ENCODE measurements at regions not wholly inside any gene's neighbourhood (a gene's known extent, or its start where the extent isn't known, plus 50 kb on each side); places are given as distances from the start of the nearest gene placed in this dataset.

GRCh38 chr2:15810477-15811150 is 129.7 kb upstream of the MYCN start:
- TF ChIP-seq CTCF (IDR thresholded peaks at IDR 0.05 in 4 of 5, conservative IDR thresholded peaks at IDR 0.05 in 1 of 5), result no peak
- TF ChIP-seq POLR2A (IDR thresholded peaks at IDR 0.05), result no peak
